ENCODE measurements at regions not wholly inside any gene's neighbourhood (a gene's known extent, or its start where the extent isn't known, plus 50 kb on each side); places are given as distances from the start of the nearest gene placed in this dataset.

- TF ChIP-seq CTCF (IDR thresholded peaks at IDR 0.05; ENCODE audit: low read depth, low read length, missing input control) (no peak), JUND (IDR thresholded peaks at IDR 0.05) (no peak), RAD21 (IDR thresholded peaks at IDR 0.05) (no peak), SP1 (IDR thresholded peaks at IDR 0.05) (no peak), FOXA1 (IDR thresholded peaks at IDR 0.05) (no peak), ATF3 (IDR thresholded peaks at IDR 0.05) (no peak), MAX (IDR thresholded peaks at IDR 0.05) (no peak), RXRA (IDR thresholded peaks at IDR 0.05) (no peak), EGR1 (IDR thresholded peaks at IDR 0.05; ENCODE audit: low read depth in 2 of 2) (no peak), ZBTB33 (IDR thresholded peaks at IDR 0.05) (no peak)
Measured at GRCh38 chr11:115653076-115653475, 148.9 kb upstream of the CADM1 start.
